NCI-H1694 (cell line): ENCODE measurements at regions not wholly inside any gene's neighbourhood (a gene's known extent, or its start where the extent isn't known, plus 50 kb on each side); places are given as distances from the start of the nearest gene placed in this dataset.
"Not testable (repeated sequence)": the region's sequence is repeated elsewhere in the genome, so short reads cannot be mapped to it uniquely, and the experiment has no call there.

Experiments
- DNase-seq: peaks from one replicate; lab custom pipeline; 2025; lab: John Stamatoyannopoulos, UW

- no peak for DNase-seq
Measured at GRCh38 chr1:182331387-182331786, 60.2 kb downstream of the GLUL start.

GRCh38 chr1:182330303-182330702 is 61.3 kb downstream of the GLUL start:
- peak; percentile 10 for DNase-seq

GRCh38 chr1:182329471-182329870 is 62.1 kb downstream of the GLUL start:
- DNase-seq, result no peak

GRCh38 chr1:182328591-182328990 is 63.0 kb downstream of the GLUL start:
- DNase-seq, result no peak

- DNase-seq, result no peak
Measured at GRCh38 chr1:182325339-182325738, 66.3 kb downstream of the GLUL start.

- not testable (repeated sequence) for DNase-seq
Measured at GRCh38 chr1:182321532-182321931, 70.1 kb downstream of the GLUL start.

GRCh38 chr1:182317611-182318161 is 73.9 kb downstream of the GLUL start:
- DNase-seq, result peak; percentile 96

GRCh38 chr1:182316454-182316853 is 75.1 kb downstream of the GLUL start:
- DNase-seq, result not testable (repeated sequence)

GRCh38 chr1:182315167-182315556 is 76.4 kb downstream of the GLUL start:
- DNase-seq, result no peak

GRCh38 chr1:182309631-182310351 is 81.8 kb downstream of the GLUL start:
- DNase-seq, result no peak

- DNase-seq, result no peak
Measured at GRCh38 chr1:182308826-182309225, 82.8 kb downstream of the GLUL start.

- DNase-seq, result not testable (repeated sequence)
Measured at GRCh38 chr1:182307486-182307885, 84.1 kb downstream of the GLUL start.

GRCh38 chr1:182305861-182306260 is 85.7 kb downstream of the GLUL start:
- DNase-seq, result no peak

- no peak for DNase-seq
Measured at GRCh38 chr1:182304627-182305026, 87.0 kb downstream of the GLUL start.

GRCh38 chr1:182304218-182304617 is 87.4 kb downstream of the GLUL start:
- DNase-seq, result no peak

GRCh38 chr1:182303778-182304177 is 87.8 kb downstream of the GLUL start:
- no peak for DNase-seq

GRCh38 chr1:182301467-182302198 is 90.0 kb downstream of the GLUL start:
- DNase-seq, result peak; percentile 73

GRCh38 chr1:182301026-182301436 is 90.6 kb downstream of the GLUL start:
- no peak for DNase-seq

- peak; percentile 43 for DNase-seq
Measured at GRCh38 chr1:182299728-182300616, 91.6 kb downstream of the GLUL start.

- not testable (repeated sequence) for DNase-seq
Measured at GRCh38 chr1:182299054-182299727, 92.4 kb downstream of the GLUL start.

GRCh38 chr1:182297335-182297734 is 94.3 kb downstream of the GLUL start:
- no peak for DNase-seq

- DNase-seq, result no peak
Measured at GRCh38 chr1:182295697-182296096, 95.9 kb downstream of the GLUL start.
